Hepatocyte (in vitro differentiated cells): ENCODE measurements at regions not wholly inside any gene's neighbourhood (a gene's known extent, or its start where the extent isn't known, plus 50 kb on each side); places are given as distances from the start of the nearest gene placed in this dataset.

ENCODE experiments used
- EZH2phosphoT487 ChIP-seq: fragments of 200-600 bp; sonication (generic); IDR thresholded peaks from one replicate; pipeline ENCODE4 v1.6.1; 2018; ENCODE audit warnings: antibody characterized with exemption, mild to moderate bottlenecking, low read depth, moderate library complexity; ENCODE audit not compliant: unreplicated experiment, severe bottlenecking
- TF ChIP-seq, protein P1 (sequence below): fragments of 200-600 bp; sonication (generic); IDR thresholded peaks from 2 replicates; pipeline ENCODE4 v1.5.1; 2016; ENCODE audit warnings: antibody characterized with exemption, mild to moderate bottlenecking; ENCODE audit not compliant: poor library complexity

DNA sequence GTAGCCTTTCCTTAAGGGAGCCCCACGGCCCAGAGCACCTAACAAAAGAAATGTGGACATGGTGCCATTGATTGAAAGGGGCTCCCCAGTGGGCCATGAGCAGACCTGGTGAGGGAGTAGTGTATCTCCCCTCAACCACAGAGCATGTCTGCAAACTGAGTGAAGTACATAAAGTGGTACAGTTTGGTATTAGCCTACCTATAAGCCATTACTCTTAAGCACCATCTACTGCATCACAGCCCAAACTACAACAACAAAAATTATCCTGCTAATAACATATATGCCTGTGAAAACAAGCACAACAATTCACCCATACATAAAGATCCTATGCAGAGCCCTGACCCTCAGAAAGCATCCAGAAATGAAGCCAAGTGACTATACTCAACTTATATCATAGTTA, 407.8 kb downstream of the PTPRC start:
- TF ChIP-seq, protein P1, sequence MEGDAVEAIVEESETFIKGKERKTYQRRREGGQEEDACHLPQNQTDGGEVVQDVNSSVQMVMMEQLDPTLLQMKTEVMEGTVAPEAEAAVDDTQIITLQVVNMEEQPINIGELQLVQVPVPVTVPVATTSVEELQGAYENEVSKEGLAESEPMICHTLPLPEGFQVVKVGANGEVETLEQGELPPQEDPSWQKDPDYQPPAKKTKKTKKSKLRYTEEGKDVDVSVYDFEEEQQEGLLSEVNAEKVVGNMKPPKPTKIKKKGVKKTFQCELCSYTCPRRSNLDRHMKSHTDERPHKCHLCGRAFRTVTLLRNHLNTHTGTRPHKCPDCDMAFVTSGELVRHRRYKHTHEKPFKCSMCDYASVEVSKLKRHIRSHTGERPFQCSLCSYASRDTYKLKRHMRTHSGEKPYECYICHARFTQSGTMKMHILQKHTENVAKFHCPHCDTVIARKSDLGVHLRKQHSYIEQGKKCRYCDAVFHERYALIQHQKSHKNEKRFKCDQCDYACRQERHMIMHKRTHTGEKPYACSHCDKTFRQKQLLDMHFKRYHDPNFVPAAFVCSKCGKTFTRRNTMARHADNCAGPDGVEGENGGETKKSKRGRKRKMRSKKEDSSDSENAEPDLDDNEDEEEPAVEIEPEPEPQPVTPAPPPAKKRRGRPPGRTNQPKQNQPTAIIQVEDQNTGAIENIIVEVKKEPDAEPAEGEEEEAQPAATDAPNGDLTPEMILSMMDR = no peak
- no peak for TF ChIP-seq EZH2phosphoT487
